ENCODE measurements at regions not wholly inside any gene's neighbourhood (a gene's known extent, or its start where the extent isn't known, plus 50 kb on each side); places are given as distances from the start of the nearest gene placed in this dataset.

GRCh38 chr4:31125496-31125895 lies 405.3 kb downstream of the PCDH7 start:
- TF ChIP-seq CTCF (conservative IDR thresholded peaks at IDR 0.05 in 1 of 2, IDR thresholded peaks at IDR 0.05 in 1 of 2; ENCODE audit: low read depth in 1 of 2, low read length in 2 of 2) (no peak), EZH2 (IDR thresholded peaks at IDR 0.05; ENCODE audit: low read length, missing control alignments) (no peak)

All from fibroblast of lung (primary cell).